Stimulated activated CD4-positive, alpha-beta T cell treated with anti-CD3 and anti-CD28 coated beads, Interleukin-4, amount 100 ng/mL, for 1 hour (primary cell): ENCODE measurements at regions not wholly inside any gene's neighbourhood (a gene's known extent, or its start where the extent isn't known, plus 50 kb on each side); places are given as distances from the start of the nearest gene placed in this dataset.

Source experiments
- DNase-seq: peaks from one replicate; pipeline ENCODE4 v3.0.0-alpha.2; 2020

DNA sequence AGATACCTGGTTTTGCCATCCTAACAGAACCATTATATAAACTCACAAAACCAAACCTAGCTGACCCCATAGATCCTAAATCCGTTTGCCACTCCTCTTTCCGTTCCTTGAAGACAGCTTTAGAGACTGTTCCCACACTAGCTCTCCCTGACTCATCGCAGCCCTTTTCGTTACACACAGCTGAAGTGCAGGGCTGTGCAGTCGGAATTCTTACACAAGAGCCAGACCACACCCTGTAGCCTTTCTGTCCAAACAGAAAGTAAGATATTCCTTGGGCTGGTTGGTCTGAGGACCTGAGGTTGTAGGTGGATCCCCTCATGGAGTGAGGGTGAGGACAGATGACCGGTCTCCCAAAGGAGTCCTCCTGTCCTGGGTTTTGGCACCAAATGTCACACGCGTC is 56.7 kb upstream of the NAA35 start:
- DNase-seq: no peak

DNA sequence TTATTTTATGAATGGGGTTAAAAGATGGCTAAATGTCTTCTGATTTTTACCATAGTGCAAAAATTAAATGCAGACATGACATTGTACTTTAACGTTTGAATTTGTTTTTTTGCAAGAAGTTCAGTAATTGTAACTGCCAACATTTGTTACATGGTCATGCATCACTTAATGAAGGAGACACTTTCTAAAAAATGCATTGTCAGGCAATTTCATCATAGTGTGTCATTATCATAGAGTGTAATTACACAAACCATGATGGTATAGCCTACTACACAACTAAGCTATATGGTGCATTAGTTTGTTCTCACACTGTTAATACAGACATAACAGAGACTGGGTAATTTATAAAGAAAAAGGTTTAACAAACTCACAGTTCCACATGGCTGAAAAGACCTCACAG is 50.0 kb upstream of the NAA35 start:
- DNase-seq: no peak
